ENCODE measurements at regions not wholly inside any gene's neighbourhood (a gene's known extent, or its start where the extent isn't known, plus 50 kb on each side); places are given as distances from the start of the nearest gene placed in this dataset.

DNA sequence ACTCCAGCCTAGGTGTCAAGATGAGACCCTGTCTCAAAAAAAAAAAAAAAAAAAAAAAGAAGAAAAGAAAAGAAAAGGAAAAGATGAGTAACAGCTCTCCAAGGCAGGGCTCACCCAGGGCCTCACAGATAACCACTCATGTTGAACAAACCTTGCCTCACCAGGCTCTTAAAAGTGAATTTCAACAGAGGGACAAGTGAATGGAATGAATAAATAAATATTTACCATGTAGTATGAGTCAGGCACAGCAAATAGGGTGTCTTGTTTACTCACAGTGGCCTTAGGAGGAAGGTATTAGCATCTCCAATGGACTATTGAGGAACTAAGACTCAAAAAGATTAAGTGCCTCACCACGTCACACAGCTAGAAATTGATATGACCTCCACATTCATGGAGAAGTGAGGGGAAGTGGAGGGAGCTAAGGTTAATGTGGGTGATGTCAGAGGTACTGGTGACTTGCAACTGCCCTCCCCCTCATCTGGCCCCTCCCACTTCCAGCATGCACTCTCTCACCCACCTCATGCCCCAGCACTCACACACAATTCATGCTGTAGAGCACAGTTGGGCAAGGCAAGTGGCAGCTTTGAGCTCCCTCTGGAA is 255.5 kb downstream of the UACA start:
- DNase-seq (ENCODE audit: low read depth, low spot score): no peak

DNA sequence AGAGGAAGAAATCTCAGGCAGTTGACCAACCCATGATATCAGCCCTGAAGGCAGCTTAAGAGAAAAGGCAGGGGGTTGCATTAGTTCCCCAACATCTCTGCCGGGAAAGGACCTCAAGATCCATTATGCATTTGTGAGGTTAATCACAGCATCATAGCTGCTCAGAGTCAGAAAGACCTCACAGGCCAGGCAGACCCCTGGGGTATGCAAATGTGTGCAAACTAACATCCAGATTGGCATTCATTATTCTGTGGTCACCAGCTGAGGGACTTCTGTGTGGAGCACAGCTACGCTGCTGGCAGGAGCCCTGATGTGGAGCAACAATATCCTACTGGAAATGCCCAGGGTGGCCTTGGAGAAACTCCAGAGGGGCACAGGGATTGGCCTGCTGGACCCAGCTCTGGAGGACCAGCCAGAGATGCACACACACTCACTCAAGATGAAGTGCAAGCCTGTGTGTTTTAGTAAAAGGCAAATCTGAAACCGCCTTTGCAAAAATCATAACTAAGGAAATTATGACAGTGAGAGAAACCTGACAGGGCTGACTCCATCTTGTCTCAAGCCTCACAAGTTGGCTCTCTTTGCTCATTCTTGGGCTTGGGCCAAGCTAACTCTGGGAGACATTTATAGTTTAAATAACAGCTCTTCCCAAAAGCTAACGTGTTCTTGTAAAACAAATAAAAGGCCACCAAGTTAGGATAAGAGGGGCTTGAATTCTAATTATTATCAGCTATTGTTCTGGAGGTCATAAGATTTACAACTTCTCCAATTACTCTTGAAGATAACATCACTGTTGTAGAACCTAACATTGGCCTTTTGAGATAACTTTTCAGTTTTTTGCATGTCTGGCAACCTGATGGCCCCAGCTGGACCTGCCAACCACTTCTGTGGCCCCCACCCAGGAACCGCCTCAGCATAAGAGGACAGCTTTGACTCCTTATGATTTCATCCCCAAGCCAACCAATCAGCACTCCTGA is 257.1 kb downstream of the UACA start:
- DNase-seq (ENCODE audit: low read depth, low spot score): no peak

DNA sequence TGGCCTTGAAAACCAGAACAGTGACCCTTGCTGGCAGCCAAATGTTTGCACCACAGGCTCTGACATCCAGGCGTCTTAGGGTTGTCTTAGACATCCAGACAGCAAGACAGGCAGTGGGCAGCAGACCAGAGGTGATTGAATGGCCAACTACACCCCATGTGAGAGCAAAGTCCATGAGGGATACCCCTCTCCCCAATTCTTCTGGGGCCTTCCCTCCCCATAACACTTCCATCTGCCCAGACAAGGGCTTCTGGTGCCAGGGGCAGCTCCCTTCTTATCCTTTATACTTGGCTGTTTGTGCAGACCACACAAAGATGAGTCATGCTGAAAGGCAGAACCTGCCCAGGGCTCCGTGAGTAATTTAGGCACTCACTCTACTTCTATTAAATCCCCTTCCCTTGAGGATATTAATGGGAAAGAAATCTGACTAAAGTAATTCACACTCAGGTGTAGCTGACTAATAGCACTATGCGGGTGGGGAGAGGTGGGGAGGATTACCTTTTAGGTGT is 257.9 kb downstream of the UACA start:
- no peak for DNase-seq (ENCODE audit: low read depth, low spot score)

DNA sequence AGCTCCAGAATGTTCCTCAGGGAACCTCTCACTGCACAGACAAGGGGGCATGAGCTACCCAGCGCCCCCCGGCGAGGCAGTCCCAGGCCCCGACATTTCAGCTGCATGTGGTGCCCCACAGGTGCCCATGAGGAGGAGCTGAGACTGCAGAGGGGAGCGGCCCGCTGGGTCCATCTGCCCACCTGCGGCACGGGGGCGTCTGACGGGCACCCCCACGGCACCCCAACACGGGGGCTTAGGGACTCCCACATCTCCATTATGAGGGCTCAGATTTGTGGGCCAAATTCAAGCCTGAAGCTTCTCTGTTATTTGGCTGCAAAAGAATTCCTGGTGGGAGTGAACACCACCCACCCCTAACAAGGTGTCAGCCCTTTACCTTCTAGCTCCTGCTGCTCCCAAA is 258.4 kb downstream of the UACA start:
- no peak for DNase-seq (ENCODE audit: low read depth, low spot score)

DNA sequence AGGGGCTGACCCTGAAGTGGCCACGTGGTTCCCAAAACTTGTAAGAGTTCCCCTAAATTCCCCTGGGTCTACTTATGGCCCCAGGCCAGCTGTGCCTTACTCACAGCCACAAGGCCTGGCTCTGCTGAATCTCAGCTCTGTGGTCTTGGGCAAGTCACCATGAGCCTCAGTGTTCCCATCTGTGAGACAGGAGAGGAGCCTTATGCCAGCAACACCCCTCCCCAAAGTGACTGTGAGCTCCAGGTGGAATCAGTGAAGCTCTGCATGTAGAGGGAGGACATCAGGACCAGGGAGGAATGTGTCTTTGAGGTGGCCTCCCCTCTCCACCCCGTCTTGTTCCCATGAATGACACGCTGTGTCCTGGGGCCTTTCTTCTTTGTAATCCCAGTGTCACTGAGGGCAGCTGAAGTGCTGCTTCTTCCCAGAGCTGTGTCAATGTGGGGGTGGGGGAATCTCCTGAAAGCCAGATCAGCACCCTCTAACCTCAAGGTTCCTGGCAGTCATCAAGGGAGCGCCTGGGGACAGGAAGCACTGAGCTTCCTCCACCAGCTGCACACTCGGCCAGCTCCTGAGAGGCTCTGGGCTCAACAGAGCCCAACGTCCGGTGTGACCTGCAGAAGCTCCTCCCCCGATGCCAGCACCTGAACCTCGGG is 258.9 kb downstream of the UACA start:
- DNase-seq (ENCODE audit: low read depth, low spot score): no peak

DNA sequence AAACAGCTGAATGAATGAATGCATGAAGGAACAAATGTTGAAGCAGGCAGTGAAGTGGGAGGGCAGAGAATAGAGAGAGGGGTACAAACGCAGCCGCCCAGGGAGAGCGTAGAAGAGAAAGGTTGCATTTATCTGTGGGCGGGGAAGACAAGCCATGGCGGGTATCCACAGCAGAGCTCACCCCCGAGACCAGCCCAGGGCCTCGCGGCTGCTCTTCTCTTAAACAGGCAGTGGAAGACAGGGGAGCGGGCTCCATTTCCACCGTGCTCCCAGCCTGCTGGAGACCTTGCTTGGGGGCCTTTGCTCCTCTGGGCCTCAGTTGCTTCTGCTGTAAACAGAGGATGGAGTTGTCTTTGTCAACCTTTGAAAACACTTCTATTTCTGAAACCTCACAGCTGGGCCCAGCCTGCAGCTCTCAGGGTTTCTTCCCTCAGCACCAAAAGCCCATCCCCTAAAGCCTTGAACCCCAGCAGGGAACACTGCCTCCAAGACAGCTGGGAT is 259.5 kb downstream of the UACA start:
- no peak for DNase-seq (ENCODE audit: low read depth, low spot score)

DNA sequence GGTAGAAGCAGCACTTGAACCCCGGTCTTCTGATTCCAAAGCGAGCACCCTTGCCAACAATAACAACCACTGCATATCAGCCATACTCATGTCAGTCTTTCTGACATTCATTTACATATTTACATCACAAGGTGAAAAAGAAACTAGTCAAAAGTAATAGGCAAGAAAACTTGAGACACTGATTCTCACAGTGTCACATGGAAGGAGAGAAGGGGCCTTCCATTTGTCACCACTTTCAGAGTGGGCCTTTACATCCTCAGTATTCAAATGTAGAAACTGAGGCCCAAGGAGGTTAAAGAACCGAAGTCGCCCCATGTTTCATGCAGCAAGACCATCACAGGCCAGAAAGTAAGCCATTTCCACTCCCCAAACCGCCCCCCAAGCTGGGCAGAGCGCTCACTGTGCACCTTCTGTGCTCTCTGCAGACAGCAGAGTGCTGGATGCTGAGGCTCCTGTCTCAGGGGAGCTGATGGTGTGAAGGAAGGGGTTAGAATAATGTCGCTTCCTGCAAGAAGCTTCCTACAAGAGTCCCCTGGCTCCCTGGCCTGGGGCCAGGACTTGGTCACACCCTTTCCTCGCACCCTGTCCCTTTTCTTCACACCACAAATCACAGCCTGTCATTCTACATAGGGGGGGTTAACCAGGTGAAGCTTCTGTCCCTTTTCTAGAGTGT is 260.1 kb downstream of the UACA start:
- no peak for DNase-seq (ENCODE audit: low read depth, low spot score)

DNA sequence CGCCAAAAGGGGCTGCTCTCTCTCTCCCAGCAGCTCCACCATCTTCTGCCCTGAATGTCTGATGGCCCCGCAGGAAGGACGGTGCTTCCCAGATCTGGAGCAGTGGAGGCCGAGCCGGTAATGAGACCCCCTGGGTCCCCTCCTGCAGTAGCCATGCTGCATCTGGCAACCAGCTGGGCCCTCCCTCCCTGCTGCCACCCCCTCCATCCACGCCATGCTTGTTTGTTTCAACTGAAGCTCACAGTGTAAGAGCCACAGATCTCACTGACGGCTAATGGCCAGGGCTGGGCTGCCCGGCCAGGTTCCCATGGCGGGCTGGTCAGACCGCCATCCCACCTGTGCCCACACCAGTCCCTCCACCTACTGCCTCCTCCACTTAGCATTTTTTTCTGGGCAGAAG is 260.8 kb downstream of the UACA start:
- no peak for DNase-seq (ENCODE audit: low read depth, low spot score)

DNA sequence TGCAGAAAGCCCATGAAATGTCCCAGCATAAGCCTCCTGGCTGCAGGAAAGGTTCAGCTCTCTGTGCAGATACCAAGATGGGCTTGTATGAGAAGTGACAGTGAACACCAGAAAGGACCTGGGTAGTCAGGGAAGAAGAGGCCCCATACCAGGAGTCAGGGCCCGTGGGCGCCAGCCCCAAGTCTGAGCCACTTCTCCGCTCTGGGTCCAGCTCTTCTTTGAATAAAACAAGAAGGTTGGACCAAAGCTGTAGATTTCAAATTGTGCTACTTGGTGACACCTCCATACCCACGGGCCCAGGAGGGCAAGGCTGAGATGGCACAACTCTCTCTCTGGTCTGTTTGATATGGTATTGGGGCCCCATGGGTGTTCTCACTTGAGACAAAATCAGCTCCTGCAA is 261.5 kb downstream of the UACA start:
- DNase-seq (ENCODE audit: low read depth, low spot score): no peak

DNA sequence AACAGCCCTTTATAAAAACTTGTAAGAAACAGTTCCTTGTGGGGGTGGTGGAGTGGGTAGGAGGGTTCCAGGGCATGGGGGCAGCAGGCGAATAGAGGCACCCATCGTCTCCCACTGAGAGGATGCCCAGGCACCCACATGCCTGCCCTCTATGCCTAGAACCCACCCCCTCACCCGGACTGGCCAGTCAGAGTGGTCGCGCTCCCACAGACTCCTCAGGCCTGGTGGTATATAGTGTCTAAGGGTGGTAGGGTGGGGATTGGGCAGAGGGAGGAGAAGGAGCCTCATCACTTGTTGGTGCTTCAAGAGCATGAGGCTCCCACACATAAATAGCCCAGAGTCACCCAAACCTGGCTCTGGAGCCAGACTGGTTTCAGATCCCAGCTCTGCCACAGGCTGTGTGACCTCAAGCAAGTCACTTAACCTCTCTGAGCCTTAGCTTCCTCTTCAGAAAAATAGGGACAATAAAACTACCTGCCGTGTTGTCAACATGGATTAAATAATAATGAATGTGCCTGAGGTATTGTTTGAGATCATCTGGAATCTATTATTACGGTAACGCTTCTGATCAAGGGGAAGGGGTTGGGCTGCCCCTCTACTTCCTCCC is 262.1 kb downstream of the UACA start:
- no peak for DNase-seq (ENCODE audit: low read depth, low spot score)

DNA sequence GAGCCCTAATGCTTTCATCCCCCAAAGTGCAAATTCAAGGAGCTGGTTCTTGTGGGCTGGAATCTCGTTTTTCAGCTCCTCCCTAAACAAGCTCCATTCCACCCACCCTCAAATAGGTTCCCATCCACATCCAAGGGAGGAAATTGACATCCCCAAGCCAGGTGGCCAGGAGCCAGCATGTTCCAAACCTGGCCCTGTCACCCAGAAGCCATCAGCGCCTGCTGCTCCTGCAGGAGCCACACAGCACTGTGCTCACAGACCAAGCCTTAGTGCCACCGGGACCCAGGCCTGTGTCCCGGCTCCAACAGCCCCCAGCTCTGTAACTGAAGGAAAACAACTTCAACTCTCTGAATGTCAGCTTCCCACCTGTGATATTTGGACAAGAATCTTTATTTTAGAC is 263.6 kb downstream of the UACA start:
- DNase-seq (ENCODE audit: low read depth, low spot score): no peak

DNA sequence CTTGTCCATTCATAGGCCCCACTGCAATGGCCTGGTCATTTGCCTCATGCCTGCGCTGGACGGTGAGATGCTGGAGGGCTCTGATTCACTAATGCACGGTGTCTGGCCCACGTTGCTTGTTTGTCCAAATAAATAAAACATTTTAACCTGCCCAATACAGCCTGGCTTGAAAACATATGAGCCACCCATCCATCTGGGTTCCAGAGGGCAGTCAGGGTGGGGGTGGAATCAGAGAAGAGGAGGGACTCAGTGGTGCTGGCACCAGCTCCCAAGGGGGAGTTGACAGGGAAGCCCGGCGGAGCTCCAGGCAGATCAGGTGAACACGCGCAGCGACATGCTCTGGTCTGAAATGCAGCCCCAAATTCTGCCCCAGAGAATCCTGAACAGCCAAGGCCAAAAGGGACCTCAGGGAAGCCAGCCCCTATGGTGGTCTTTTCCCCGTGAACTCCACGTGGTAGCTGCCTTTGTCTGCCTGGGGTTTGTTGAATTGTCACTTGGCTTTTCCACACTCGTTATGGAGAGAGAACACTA is 265.2 kb downstream of the UACA start:
- no peak for DNase-seq (ENCODE audit: low read depth, low spot score)

DNA sequence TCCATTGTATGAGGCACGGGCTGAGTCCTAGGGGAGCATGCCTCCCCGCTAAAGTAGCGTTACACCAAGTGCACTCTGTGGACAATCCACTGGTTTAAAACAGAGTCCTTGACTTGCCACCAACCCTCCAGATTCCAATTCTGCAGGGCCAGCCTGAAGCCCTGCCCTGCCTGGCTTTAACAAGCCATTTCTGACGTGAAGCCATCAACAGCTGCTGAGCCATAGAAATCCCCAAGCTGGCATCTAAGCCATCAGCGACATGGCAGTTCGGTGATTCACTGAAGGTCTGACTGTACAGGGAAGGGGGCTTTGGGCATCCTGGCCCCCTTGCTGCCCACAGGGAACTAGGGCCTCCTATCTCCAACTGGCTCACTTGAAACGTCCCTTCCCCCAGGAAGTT is 265.7 kb downstream of the UACA start:
- no peak for DNase-seq (ENCODE audit: low read depth, low spot score)

DNA sequence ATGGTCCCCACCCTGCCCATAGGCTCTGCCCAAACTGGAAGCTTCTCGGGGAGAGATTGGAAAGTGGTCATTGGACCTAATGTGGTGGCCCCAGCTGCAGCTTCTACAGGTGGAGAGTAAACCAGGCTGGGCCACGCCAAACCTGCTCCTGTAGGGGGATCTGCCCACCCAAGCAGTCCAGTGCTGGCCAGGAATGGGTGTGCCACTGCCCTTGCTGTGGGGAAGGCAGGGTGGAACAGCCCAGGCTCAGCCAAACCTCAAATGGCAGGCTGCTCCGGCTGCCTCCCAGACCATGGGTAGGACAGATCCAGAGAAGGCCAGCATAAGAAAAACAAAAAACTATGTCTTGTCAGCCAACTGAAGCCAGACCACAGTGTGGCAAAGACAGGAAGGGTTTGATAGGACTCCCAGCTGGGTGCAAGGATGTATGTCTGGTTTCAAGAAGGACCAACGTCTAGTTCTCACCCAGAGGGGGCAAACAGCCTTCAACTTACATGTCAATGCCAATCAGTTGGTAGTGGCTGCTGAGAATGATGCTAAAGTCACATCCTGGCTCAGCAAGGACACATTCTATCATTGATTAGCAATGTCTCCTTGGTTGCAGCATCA is 267.3 kb downstream of the UACA start:
- DNase-seq (ENCODE audit: low read depth, low spot score): no peak

DNA sequence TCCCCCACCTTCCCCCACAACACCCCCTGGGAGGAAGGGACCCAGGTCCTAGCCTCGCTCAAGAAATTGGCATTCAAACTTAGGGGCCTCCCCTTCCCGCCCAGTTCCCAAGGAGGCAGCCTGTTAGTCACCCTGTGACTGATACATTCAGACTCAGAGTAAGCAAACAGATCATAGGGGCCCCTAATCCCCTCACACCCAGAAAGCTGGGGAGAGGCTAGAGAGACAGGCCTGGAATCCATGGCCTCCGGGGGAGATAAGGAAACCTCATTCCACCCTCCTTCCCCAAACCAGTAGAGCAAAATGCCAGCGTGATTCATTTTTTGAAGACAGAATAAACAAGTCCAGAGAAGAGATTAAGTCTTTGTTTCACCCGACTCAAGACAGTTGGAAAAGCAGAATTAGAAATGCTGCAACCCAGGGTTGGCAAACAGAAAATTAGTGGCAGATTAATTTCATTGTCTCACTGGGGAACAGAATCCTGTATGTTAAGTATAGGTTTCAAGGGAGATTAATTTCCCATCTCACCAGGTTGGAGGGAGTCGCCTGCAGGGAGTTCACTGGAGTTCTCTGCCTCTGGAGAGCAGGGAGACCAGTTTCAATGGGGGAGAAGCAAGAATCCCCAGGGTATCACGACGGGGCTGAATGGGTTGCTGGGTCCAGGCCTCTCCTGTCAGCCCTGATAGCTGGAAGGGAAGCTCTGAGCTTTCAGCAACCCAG is 268.3 kb downstream of the UACA start:
- no peak for DNase-seq (ENCODE audit: low read depth, low spot score)

DNA sequence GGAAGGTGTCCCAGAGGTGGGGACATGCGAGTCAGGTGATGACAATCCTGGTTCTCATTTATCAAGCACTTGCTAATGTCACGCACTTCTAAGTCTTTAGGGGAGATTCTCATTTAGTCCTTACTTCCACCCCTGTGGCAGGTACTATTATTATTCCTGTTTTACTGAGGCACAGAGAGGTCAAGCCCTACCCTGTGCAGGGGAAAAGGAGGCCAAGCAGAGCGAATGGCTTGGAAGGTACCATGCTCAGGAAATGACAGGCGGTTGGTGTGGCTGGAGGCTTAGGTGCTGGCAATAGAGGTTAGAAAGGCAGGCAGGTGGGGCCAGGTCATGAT is 268.9 kb downstream of the UACA start:
- no peak for DNase-seq (ENCODE audit: low read depth, low spot score)

DNA sequence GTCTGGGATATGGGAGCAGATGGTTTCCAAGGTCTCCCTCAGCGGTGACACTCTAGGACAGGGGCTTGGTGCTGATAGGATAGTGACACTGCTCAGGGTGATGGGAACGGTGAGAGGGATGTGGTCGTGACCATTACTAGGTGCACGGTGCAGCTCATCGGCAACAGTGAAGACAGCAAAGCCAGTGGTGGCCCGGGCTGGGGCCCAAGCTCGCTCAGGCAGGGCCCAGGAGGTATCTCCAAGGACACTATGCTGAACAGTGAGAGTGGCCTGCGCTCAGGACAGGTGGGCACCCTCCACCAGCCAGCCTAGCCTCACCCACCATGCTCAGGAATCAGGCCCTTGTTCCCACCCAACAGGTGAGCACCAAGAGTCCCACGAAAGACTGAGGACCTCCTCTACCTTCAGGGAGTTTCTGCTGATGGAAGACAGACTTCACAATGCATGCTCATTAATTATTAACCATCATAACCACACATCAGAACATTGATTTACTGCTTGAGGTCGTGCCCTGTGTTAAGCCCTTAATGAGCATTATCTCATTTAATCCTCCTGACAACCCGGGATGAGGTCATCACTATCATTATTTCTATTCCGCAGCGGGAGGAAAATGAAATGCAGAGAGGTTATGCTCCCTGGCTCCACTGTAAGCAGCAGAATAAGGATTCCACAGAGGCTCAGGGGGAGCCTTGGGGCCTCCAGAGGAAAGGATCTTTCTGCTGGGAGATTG is 269.4 kb downstream of the UACA start:
- no peak for DNase-seq (ENCODE audit: low read depth, low spot score)

DNA sequence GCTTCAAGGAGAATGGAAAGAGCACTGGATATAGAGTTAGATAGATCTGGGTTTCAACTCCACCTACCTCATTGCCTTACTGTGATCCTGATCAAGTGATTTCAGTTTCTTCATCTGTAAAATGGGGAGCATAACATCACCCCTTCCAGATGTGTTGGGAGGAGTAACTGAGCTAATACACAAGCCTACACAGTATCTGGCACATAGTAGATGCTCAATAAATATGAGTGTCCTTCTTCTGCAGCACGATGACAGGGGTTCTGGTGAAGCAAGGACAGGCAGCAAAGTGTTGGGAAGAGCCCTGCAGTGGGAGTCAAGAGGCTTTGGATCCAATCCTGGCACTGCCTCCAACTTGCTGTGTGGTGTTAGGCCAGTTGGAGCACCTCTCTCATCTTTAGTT is 270.0 kb downstream of the UACA start:
- no peak for DNase-seq (ENCODE audit: low read depth, low spot score)

Measured in brain pericyte (primary cell).